Suppressor macrophage (primary cell): ENCODE measurements at regions not wholly inside any gene's neighbourhood (a gene's known extent, or its start where the extent isn't known, plus 50 kb on each side); places are given as distances from the start of the nearest gene placed in this dataset.

Source experiments
- DNase-seq, 4 experiments: peaks; one replicate each; pipeline ENCODE4 v3.0.0-alpha.2; 2020 to 2022

DNA sequence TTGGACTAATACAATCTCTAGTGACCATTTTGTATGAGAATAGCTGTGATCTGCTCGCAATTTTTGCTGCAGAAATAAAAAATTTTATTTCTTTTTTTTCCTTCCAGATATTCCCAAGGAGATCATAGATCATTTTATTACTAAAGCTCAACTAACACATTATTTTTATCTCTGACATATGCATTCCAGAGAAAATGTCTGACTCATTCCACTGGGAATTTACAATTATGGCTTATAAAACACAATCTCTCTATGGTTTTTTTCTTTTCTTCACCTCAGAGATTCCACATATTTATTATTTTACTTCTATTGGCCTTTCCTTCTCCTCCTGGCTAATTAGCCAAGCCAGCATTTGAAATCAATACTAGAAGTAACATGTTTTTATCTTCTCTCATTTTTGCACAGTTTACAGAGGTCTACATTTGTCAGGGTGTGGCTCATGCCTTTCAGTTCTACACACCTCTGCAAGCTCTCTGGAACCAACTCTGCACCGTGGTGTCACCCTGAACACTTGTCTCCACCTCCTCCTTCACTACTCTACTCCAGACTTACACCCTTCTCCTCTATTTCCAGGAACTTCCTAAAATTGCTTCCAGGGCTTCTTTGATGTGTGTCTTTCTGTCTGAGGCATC, 59.8 kb upstream of the GPM6A start:
- no peak for DNase-seq

DNA sequence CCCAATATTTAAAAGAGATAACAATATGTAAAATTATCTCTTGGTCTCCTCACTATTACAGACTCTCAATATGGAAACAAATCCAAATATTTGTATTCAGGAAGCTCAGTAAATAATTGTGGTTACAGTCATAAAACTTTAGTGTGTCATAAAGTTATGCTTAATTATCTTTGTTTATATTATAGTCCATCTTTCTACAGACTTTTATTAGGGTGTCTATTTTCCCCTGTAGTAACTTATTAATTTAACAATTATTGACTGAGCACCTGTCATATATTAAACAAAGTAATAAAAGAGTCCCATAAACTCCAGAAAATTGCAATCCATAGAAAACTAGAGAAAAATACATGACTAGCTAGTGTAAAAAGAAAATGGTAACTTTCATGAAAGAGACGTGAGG, 61.6 kb upstream of the GPM6A start:
- DNase-seq = no peak

DNA sequence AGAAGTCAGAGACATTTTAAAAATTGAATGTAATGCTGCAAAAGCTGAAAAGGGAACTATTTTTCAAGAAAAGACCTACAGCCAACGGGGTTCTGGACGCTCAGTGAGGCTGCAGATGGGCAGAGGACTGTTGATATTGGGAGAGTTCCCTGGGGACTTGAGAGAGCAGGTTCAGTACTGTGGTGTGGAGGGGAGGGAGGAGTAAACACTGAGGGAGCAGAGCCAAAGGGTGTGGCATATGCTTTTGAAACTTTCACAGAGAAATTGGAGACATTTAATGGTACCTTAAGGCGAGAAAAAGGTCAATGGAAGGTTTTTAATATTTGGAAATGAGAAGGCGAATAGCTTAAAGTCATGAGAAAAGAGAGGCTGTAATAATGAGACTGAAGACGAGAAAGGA, 62.2 kb upstream of the GPM6A start:
- DNase-seq = no peak

DNA sequence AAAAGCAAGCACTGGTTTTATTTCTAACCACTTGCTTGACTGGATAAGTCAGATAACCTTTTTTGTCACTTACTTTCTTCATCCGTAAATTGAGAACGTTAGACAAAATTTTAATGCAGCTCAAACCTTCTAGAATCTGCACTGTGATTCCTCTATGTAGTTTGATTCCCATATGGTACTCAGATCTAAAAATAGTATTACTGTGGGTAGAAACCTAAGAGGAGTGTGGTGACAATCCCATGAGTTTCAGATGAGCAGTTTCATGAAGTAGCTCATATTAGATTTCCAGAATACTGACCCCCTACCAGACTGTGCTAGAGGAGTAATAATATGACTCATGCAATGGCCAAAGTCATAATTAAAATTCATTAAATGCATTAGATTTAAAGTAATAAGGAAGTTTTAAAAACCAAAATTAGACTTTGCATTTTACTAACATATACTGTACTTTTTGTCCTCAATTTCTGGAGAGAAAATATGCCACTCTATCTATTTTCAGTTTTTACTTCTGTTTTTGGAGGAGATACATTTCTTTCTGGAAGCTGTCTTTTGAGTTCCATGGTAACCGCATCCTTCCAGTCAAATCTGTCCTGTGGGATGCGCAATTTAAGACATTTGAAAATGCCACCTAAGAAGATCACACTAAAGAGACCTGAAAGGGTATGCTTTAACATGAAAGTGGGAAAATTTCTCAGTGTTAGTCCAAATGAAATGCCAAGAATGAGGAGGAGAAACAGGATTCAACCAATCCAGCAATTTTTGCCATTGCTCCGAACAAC, 64.1 kb upstream of the GPM6A start:
- no peak for DNase-seq

DNA sequence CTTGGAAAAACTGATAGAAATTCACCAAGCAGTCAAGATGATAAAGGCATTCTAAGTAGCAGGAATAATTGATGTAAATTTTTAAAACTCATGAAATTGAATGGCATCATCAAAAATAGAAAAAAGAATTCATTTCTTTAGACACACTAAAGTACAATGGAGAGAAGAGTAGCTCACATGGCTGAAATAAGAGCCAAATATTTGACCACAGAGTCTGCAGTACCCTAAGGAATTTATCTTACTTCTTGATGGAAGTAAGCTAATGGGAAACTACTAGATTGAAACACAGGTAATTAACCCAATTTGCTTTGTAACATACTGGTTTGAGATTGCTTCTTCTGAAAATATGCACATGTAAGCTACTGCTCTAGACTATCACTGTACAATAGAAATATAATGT, 70.8 kb upstream of the GPM6A start:
- DNase-seq = no peak

DNA sequence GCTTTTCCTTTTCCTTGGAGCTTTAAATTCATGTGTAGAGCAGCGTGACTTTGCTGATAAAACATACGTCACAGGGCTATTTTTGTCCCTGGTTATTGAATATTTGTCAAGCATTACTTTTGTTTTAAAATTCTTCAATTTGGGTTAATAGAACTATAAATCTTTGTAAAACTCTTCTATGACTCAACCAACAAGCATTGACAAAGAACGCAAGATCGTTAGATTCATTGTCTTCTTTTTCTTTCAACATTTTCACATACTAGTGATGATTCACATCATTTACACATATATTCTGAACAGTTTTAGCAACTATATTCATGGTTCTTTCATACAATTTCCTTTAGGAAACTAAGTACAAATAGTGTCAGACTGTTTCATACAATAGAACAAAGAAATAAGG, 72.0 kb upstream of the GPM6A start:
- no peak for DNase-seq

DNA sequence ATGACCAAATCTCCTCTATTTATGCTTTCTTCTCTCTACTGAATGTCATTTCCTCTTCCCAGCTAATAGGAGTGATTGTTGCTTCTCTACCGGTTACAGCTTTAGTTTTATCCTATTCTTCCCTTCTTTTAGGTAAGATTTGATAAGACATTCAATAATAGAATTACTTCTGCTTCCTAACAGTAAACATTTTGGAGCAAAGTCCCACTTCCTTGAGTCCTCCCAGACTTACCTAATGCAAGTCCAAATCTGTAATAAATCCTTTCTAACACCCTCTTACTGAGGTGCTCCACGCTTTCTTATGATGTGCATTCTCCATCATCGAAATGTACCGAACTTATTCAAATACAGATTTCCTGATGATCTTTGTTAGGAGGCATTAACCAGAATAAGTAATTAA, 79.2 kb upstream of the GPM6A start:
- DNase-seq = no peak

DNA sequence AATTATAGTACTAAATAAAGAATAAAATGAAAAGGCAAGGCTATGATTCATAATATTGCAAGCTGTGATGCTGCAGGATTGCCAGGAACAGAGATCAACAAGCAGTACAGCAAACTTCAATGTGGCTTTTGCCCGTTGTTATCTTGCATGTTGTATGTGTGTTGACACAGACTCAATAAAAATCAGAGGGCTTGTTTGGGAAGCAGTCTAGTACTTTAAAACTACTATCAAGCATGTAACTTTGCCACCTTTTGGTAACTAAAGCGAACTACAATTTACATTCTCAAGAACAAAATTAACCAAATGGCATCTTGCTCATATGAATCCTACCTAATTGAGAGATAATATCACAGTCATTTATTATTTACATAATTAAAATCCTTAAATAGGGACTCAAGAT, 79.8 kb upstream of the GPM6A start:
- DNase-seq = peak in 1 of 4 experiments; percentile 9

DNA sequence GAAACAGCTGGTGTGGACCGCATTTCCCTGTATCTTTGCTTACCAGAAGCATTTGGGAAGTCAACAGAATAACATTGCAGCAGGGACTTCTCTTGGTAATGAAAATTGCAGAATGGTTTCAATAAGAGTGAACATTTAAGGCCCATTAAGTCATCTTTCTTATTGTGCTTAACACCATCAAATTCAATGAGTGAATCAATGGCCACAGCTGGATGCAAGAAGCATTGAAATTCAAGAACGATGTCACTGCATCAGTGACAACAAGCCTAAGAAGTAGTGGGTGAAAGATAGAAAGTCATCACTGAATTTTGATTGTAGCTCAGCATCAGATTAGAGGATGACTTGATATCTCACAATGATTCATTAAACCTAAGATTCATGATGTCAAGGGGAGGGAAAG, 93.9 kb upstream of the GPM6A start:
- no peak for DNase-seq

DNA sequence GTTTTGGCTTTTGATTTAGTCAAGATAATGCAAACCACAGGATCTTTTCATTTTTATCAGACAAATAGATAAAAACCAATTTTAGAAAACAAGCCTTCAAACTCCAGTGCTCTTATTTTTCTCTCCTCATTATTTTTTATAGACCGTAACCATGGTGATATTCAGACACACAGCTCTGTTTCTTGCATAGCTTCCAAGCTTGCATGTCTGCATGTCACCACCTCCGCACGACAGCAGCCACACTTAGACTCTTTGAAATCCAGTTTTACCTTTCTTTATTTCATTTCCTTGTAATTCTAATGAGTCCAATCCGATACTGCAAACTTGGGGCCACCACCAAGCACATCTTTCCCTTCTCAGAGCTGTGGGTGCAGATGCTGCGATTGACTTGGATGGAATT, 94.3 kb upstream of the GPM6A start:
- DNase-seq = no peak

DNA sequence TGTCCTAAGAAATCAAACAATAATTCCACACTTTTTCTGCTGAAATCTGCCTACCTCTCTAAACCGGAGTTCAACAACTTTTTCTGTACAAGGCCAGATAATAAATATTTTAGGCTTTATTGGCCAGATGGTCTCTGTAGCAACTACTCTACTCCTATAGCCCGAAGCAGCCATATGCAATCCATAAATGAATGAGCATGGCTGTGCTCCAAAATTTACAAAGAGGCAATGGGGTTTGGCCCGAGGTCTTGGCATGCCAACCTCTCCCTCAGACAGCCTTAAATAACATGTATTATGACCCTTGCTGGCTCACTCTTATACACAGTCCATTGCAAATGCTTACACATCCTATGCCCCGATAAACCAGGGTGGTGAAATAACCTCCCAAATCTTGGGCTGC, 98.6 kb upstream of the GPM6A start:
- DNase-seq = no peak

DNA sequence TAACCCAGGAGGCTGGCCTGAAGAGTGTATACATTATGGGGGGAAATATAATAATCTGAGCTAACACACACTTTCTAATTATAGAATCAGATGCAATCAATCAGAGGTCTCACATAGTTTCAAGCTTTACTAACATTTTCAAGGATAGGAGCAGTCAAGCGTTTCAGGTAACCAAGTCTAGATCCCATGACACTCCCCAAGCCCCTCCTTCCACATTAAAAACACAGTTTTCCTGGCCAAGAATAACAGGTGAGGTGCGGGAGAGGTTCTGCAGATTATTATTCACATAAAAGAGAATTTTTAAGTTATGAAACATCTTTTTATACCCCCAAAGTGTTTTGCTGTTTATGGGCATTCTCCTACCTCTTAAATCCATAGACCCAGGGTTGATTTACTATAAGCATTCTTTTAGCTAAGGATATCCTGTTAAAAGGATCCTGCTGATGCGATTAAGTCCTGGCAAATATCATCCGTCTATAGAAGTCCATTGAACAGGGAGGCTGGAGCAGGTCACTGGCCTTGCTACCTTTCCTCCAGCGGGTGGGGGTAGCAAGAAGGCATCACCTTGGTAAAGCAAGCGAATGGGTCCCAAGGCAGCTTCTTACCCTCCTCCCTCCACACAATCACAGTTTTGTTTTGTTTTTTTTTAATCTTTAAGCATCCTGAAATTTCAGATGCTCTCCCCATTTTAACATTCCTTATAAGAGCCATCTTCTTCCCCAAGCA, 104.7 kb upstream of the GPM6A start:
- DNase-seq = no peak

DNA sequence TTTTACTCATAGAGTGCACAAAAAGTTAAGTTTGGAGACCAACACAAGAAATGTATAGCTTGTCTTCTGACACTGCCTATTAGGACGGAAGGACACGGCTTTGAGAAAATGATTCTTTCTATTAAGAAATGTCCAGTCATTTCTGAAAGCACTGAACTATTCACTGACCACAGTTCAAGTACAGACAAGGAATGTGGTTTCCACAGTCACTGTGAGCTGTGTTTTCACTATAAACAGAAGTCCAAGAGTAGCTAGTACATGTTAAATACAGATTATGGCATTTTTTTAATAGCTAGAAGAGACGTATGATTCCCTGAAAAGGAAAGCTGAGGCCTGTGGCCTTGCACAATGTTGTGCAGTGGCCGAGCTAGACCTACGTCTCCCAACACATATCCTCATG, 115.1 kb upstream of the GPM6A start:
- no peak for DNase-seq

DNA sequence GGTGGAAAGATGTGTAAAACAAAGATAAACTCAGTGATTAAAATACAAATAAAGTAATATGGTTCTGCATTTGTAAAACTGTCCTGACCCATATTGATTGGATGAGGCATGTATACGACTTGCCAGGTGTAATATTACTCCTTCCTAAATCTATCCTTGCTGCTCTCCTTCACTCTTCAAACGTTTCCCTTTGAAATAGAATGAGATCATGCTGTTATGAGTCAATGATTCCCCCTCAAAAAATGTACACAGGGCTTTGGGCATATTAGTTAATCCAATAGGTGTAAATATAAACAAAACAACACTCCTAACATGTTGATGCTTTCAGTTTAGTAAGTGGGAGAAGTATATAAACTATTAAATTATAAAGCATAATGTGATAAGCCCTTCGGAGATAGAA, 117.4 kb upstream of the GPM6A start:
- no peak for DNase-seq

DNA sequence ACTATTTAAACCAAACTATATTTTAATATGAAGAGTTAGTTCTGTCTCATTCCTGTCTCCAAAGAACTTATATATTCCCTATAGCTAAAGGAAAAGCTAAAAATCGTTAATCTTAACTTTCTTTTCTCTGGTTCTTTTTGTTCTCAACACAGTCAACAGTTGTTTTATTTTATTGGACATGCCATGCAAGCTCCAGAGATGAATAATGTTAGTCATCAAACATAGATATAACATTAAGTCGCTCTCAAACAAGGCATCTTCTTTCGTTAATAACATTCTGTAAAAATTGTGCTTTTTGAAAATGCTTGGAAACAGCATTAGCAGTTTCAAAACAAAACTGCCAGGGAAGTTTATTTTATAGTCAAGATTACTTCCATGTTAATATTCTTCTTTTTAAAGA, 117.9 kb upstream of the GPM6A start:
- DNase-seq = no peak

DNA sequence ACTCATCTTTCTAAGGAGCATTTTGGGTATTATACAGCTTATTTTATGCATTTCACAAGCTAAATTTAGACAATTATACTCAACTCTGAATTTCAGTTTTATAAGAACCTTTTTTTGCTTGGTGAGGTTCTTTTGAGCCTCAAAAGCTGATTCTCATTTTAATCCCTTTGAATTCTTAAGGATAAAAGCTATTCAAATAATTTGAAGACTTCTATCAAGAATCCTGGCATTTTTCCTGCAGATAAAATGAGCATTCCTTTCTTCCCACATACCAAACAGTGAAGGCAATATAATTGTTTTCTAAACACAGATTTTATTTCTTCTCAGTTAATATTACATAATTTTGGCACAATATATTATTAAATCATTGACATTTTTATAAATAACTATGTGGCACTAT, 118.4 kb upstream of the GPM6A start:
- no peak for DNase-seq

DNA sequence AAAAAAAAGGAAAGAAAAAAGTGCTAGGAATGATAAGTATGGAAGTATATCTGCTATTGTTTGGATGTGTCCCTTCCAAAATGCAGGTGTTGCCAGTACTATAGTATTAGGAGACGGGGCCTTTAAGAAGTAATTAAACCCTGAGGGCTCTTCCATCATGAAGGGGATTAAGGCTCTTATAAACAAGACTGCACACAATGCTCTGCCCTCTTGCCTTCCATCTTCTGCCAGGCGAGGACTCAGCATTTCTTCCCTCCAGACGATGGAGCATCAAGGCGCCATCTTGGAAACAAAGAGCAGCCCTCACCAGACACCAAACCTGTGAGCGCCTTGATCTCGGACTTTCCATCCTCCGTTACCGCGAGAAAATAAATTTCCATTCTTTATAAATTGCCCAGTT, 120.1 kb upstream of the GPM6A start:
- DNase-seq = no peak

DNA sequence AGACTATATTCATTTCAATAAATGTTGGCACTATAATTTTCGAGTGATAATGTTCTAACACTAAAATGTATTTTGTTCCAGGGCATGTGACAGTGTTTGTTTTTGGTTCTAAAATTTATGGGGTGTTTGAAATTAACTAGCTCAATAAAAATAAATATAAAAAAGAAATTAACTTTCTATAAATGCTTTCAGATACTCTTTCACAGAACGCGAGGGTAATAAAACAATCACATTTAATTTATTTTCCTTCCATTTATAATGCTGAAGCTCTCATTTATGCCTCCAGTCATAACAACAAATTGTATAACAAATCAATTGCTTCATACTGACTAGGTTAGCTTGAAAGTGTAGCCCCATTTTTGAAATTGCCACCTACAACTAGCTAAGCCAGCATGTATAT, 122.4 kb upstream of the GPM6A start:
- no peak for DNase-seq

DNA sequence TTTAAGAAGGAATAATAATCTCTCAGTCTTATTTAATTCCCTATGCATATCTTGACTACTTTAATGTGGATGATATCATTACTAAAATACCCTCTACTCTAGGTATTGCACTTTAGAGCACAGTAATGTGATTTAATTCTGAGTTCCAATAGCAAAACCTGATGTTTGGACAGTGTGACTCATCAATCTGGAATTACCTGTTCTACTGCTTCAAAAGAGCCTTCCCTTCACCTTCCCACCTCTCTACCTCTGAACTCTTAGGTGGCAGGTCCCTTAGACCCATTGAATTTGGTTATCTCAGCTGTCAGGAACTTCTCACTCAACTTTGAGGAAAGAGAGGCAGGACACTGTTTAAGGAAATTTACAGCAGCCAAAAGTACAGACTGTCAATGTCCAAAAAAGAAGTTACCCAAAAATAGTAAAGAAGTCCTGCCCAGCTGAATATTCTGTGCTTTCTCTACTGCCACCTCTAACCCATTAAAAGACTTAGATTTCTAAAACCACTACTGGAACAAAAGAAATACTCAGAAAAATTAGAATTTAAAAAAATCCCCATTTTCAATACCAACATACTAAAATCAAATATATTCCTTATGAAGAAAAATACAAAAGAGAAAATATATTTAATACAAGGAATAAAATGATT, 123.1 kb upstream of the GPM6A start:
- no peak for DNase-seq

DNA sequence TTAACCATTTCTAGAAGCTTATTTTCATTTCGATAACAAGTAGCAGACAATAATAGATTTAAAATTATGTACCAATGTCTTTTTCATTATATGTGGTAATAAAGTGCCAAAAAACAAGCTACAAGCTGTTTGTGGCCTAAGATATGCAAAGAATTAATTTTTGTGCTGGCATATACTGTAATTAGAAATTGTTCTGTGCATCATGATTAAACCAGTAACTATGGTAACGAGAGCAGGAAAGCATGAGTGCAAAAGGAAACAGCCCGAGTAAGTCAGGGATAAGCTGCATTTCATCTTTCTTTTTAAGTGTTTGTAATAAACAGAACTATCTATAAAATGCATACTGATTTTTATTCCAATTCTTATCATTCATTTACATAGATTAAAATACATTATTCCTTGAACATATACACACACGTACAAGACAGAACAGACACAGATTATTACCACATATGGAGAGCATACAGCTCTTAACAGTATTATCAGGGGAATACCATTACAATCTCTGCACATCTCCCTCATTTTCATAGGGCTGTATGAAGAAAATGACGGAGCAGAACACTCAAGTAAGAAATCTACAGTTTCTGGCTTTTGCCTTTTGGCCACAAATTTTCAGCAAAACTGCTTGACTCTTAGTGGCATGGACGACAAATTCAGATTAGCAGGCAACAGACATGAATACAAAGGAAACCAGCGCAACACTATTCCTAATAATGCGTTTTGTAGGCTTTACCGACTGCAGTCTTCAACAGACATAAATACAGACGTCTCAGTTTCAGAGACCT, 121.3 kb upstream of the WDR17 start:
- no peak for DNase-seq

DNA sequence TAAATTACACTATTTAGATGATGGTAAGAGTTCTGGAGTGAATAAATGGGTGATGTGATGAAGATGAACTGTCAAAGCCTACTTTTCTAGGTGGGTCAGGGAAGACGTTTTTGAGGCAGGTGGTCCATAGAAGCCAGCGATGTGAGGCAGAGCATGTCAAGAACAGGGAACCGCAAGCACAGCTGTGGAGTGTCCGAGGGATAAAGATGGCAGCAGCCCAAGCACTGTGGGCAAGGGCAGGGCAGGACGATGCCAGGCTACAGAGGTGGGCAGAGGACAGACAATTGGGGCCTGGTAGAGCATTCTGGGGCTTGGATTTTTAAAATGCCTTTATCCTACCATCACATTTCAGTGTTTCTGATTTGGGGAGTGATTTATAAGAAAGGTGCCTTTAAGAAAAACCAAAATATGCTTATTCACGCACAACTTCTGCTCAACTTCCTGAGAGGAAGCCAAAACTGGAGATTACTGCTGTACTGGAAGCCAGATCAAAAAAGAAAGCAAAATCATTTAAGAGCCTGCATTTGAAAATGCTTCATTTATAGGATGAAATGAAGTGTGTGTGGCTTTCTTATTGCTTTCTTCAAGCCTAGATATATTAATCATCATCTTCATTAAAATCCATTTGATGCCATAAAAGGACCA, 119.0 kb upstream of the WDR17 start:
- peak; percentile 6 to 64 (median 31) for DNase-seq

DNA sequence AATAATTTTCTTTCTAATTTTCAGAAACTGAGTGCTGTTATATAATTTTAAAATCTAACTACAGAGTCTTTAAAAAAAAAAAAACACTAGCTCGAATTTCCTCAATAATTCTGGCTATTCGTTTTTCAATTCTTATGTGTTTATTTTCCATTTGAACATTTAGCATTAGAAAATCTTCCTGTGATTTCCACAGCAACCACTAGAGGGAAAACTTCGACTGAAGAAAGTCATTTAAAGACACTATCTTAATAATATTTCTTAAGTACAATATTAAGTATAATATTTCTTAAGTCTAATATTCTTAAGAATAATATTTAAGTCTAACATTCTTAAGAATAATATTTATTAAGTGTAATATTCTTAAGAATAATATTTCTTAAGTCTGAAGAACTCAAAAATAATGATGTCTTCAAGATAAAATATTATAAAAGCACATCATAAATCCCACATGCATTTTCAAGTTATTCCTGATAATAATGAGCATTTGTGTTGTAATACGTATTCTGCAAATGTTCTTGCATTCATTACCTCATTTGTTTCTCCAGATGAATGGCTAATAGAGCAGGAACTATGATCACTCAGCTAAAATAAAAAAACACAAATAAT, 118.4 kb upstream of the WDR17 start:
- peak; percentile 41 to 70 (median 48) for DNase-seq
